ENCODE measurements at regions not wholly inside any gene's neighbourhood (a gene's known extent, or its start where the extent isn't known, plus 50 kb on each side); places are given as distances from the start of the nearest gene placed in this dataset.
A peak's percentile ranks its signal among the peaks of the same experiment; 100 is the strongest.

DNA sequence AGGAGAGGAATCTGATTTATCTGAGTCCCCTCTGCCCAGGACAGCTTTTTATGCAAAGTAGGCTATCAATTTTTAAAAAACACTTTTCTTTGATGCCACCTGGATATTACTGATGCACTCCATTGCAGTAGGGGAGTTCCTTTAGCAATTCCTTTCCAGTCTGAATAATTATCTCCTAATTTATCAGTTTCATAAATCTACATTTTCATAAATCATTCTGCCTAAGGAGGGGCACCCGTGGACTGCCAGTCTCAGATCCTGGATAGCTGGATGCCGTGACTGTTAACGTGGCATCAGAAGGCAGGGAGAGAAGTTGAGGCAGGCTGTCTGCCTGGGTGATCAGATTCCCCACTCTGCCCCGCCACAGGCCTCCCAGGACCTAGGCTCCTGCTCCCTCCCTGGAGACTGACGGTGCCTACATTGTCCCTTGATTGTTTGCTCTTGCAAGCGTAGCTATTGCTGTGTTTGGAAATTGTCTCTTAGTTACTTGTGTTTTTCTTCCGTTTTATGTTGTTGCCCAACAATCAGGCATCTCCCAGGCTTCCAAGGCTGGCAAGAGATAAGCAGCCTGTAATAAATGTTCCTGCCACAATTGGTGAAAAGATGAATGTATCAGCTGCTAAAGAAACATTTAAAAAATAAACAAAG is 75.2 kb downstream of the KATNIP start (continued):
- TF ChIP-seq ZNF564 (CRISPR knock-in tag; IDR thresholded peaks at IDR 0.05) (no peak), MEIS1 (CRISPR knock-in tag; IDR thresholded peaks at IDR 0.05; ENCODE audit: borderline replicate concordance) (0 out of 2 replicates have a peak, but pooled peaks have one; percentile 17), ZNF605 (CRISPR knock-in tag; IDR thresholded peaks at IDR 0.05) (no peak), ZBTB38 (CRISPR knock-in tag; IDR thresholded peaks at IDR 0.05) (0 out of 2 replicates have a peak, but pooled peaks have one; percentile 44), PAX8 (CRISPR knock-in tag; IDR thresholded peaks at IDR 0.05; ENCODE audit: borderline replicate concordance) (no peak), GATAD2A (CRISPR knock-in tag; IDR thresholded peaks at IDR 0.05) (peak; percentile 60), LBX2 (CRISPR knock-in tag; IDR thresholded peaks at IDR 0.05; ENCODE audit: borderline replicate concordance) (no peak), BRCA1 (CRISPR knock-in tag; IDR thresholded peaks at IDR 0.05) (no peak), ZNF234 (CRISPR knock-in tag; conservative IDR thresholded peaks at IDR 0.05) (no peak), HDAC2 (CRISPR knock-in tag; IDR thresholded peaks at IDR 0.05) (peak; percentile 32; the same call in 1 of the 2 replicates), ONECUT2 (CRISPR knock-in tag; IDR thresholded peaks at IDR 0.05) (no peak), ZNF275 (CRISPR knock-in tag; IDR thresholded peaks at IDR 0.05; ENCODE audit: borderline replicate concordance) (no peak), ZNF333 (CRISPR knock-in tag; IDR thresholded peaks at IDR 0.05; ENCODE audit: borderline replicate concordance) (no peak), ZSCAN12 (CRISPR knock-in tag; IDR thresholded peaks at IDR 0.05) (no peak), PRPF4 (IDR thresholded peaks at IDR 0.05; ENCODE audit: low read depth, low read length, poor library complexity, severe bottlenecking) (no peak), KDM3A (CRISPR knock-in tag; IDR thresholded peaks at IDR 0.05; ENCODE audit: low read depth) (no peak), KLF9 (CRISPR knock-in tag; IDR thresholded peaks at IDR 0.05; ENCODE audit: low read depth) (no peak), GMEB2 (CRISPR knock-in tag; IDR thresholded peaks at IDR 0.05; ENCODE audit: low read depth) (no peak), RARA (CRISPR knock-in tag; IDR thresholded peaks at IDR 0.05) (0 out of 2 replicates have a peak, but pooled peaks have one; percentile 32), MED13 (CRISPR knock-in tag; IDR thresholded peaks at IDR 0.05) (no peak)
- TF ChIP-seq, protein P1, sequence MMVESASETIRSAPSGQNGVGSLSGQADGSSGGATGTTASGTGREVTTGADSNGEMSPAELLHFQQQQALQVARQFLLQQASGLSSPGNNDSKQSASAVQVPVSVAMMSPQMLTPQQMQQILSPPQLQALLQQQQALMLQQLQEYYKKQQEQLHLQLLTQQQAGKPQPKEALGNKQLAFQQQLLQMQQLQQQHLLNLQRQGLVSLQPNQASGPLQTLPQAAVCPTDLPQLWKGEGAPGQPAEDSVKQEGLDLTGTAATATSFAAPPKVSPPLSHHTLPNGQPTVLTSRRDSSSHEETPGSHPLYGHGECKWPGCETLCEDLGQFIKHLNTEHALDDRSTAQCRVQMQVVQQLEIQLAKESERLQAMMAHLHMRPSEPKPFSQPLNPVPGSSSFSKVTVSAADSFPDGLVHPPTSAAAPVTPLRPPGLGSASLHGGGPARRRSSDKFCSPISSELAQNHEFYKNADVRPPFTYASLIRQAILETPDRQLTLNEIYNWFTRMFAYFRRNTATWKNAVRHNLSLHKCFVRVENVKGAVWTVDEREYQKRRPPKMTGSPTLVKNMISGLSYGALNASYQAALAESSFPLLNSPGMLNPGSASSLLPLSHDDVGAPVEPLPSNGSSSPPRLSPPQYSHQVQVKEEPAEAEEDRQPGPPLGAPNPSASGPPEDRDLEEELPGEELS (CRISPR knock-in tag; IDR thresholded peaks at IDR 0.05) = peak; percentile 82
- TF ChIP-seq, protein P2, sequence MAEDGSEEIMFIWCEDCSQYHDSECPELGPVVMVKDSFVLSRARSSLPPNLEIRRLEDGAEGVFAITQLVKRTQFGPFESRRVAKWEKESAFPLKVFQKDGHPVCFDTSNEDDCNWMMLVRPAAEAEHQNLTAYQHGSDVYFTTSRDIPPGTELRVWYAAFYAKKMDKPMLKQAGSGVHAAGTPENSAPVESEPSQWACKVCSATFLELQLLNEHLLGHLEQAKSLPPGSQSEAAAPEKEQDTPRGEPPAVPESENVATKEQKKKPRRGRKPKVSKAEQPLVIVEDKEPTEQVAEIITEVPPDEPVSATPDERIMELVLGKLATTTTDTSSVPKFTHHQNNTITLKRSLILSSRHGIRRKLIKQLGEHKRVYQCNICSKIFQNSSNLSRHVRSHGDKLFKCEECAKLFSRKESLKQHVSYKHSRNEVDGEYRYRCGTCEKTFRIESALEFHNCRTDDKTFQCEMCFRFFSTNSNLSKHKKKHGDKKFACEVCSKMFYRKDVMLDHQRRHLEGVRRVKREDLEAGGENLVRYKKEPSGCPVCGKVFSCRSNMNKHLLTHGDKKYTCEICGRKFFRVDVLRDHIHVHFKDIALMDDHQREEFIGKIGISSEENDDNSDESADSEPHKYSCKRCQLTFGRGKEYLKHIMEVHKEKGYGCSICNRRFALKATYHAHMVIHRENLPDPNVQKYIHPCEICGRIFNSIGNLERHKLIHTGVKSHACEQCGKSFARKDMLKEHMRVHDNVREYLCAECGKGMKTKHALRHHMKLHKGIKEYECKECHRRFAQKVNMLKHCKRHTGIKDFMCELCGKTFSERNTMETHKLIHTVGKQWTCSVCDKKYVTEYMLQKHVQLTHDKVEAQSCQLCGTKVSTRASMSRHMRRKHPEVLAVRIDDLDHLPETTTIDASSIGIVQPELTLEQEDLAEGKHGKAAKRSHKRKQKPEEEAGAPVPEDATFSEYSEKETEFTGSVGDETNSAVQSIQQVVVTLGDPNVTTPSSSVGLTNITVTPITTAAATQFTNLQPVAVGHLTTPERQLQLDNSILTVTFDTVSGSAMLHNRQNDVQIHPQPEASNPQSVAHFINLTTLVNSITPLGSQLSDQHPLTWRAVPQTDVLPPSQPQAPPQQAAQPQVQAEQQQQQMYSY (CRISPR knock-in tag; IDR thresholded peaks at IDR 0.05) = no peak

All from HepG2 (cell line).